ENCODE measurements at regions not wholly inside any gene's neighbourhood (a gene's known extent, or its start where the extent isn't known, plus 50 kb on each side); places are given as distances from the start of the nearest gene placed in this dataset.

GRCh38 chr6:164062872-164063271 lies 648.4 kb downstream of the QKI start:
- Histone ChIP-seq H2AFZ (no peak overlapping the region), H3K4me1 (ENCODE audit: insufficient read depth) (no peaks in the 10 kb centered on the region), H3K9me3 (ENCODE audit: low read depth) (no peaks in the 10 kb centered on the region), H3K27ac (no peak overlapping the region), H3K9me2 (ENCODE audit: insufficient read depth) (no peaks in the 10 kb centered on the region), H3K36me3 (ENCODE audit: low read depth) (no peaks in the 10 kb centered on the region), H3K4me3 (no peak overlapping the region), H3K4me2 (ENCODE audit: unreplicated experiment) (no peak overlapping the region), H4K20me1 (ENCODE audit: insufficient read depth) (no peaks in the 10 kb centered on the region), H3K27me3 (replicated peaks; ENCODE audit: insufficient read depth) (no peaks in the 10 kb centered on the region), H3F3A (ENCODE audit: insufficient read depth) (no peaks in the 10 kb centered on the region), H3K79me2 (ENCODE audit: insufficient read depth) (no peaks in the 10 kb centered on the region), H3K9ac (no peak overlapping the region)
- in situ Hi-C loops (cut with MboI), result no loop called here
- DNase-seq, result no peak
- TF ChIP-seq EZH2phosphoT487 (IDR thresholded peaks at IDR 0.05; ENCODE audit: insufficient read depth, low read depth), result no peak
- TF ChIP-seq EZH2 (IDR thresholded peaks at IDR 0.05; ENCODE audit: insufficient read depth, poor library complexity, severe bottlenecking), result no peak
- WGBS, 2 experiments (ENCODE audit: low coverage in 1 of 2, low lambda C conversion rate in 2 of 2, missing lambda C conversion rate in 2 of 2), result 24 to 27% methylated on average over 5 of the region's 5 CpGs

GRCh38 chr6:164057876-164058275 lies 643.4 kb downstream of the QKI start:
- Histone ChIP-seq H4K20me1 (ENCODE audit: insufficient read depth) (no peaks in the 10 kb centered on the region), H2AFZ (no peak overlapping the region), H3K4me2 (ENCODE audit: unreplicated experiment) (no peak overlapping the region), H3K9ac (no peak overlapping the region), H3K79me2 (ENCODE audit: insufficient read depth) (no peaks in the 10 kb centered on the region), H3K27ac (no peak overlapping the region), H3K36me3 (ENCODE audit: low read depth) (no peaks in the 10 kb centered on the region), H3K27me3 (replicated peaks; ENCODE audit: insufficient read depth) (no peaks in the 10 kb centered on the region), H3K9me2 (ENCODE audit: insufficient read depth) (no peaks in the 10 kb centered on the region), H3K9me3 (ENCODE audit: low read depth) (no peaks in the 10 kb centered on the region), H3F3A (ENCODE audit: insufficient read depth) (no peaks in the 10 kb centered on the region), H3K4me1 (ENCODE audit: insufficient read depth) (no peaks in the 10 kb centered on the region), H3K4me3 (no peak overlapping the region)
- DNase-seq, result no peak
- in situ Hi-C loops (cut with MboI), result no loop called here
- TF ChIP-seq EZH2 (IDR thresholded peaks at IDR 0.05; ENCODE audit: insufficient read depth, poor library complexity, severe bottlenecking) (no peak), EZH2phosphoT487 (IDR thresholded peaks at IDR 0.05; ENCODE audit: insufficient read depth, low read depth) (no peak)
- WGBS, 2 experiments (ENCODE audit: low coverage in 1 of 2, low lambda C conversion rate in 2 of 2, missing lambda C conversion rate in 2 of 2), result 32 to 38% methylated on average over 5 of the region's 5 CpGs

GRCh38 chr6:164051427-164051826 lies 636.9 kb downstream of the QKI start:
- no peak for DNase-seq
- Histone ChIP-seq H3K36me3 (ENCODE audit: low read depth) (no peaks in the 10 kb centered on the region), H3K4me3 (no peak overlapping the region), H3K79me2 (ENCODE audit: insufficient read depth) (no peaks in the 10 kb centered on the region), H3K4me1 (ENCODE audit: insufficient read depth) (no peaks in the 10 kb centered on the region), H3K9me2 (ENCODE audit: insufficient read depth) (no peaks in the 10 kb centered on the region), H2AFZ (no peak overlapping the region), H4K20me1 (ENCODE audit: insufficient read depth) (no peaks in the 10 kb centered on the region), H3K9me3 (ENCODE audit: low read depth) (no peaks in the 10 kb centered on the region), H3K4me2 (ENCODE audit: unreplicated experiment) (no peak overlapping the region), H3F3A (ENCODE audit: insufficient read depth) (no peaks in the 10 kb centered on the region), H3K9ac (no peak overlapping the region), H3K27ac (no peak overlapping the region), H3K27me3 (replicated peaks; ENCODE audit: insufficient read depth) (no peaks in the 10 kb centered on the region)
- in situ Hi-C loops (cut with MboI), result no loop called here
- WGBS, 2 experiments (ENCODE audit: low coverage in 1 of 2, low lambda C conversion rate in 2 of 2, missing lambda C conversion rate in 2 of 2), result 16 to 20% methylated on average over 4 of the region's 4 CpGs
- TF ChIP-seq EZH2 (IDR thresholded peaks at IDR 0.05; ENCODE audit: insufficient read depth, poor library complexity, severe bottlenecking) (no peak), EZH2phosphoT487 (IDR thresholded peaks at IDR 0.05; ENCODE audit: insufficient read depth, low read depth) (no peak)

- TF ChIP-seq EZH2phosphoT487 (IDR thresholded peaks at IDR 0.05; ENCODE audit: insufficient read depth, low read depth) (no peak), EZH2 (IDR thresholded peaks at IDR 0.05; ENCODE audit: insufficient read depth, poor library complexity, severe bottlenecking) (no peak)
- H3K9ac ChIP-seq, result no peak overlapping the region
- H3K36me3 ChIP-seq (ENCODE audit: low read depth), result no peaks in the 10 kb centered on the region
- no peak overlapping the region for H3K27ac ChIP-seq
- no peaks in the 10 kb centered on the region for H3K79me2 ChIP-seq (ENCODE audit: insufficient read depth)
- H3K27me3 ChIP-seq (replicated peaks; ENCODE audit: insufficient read depth), result no peaks in the 10 kb centered on the region
- no peaks in the 10 kb centered on the region for H4K20me1 ChIP-seq (ENCODE audit: insufficient read depth)
- no peaks in the 10 kb centered on the region for H3K9me3 ChIP-seq (ENCODE audit: low read depth)
- H2AFZ ChIP-seq, result no peak overlapping the region
- no peaks in the 10 kb centered on the region for H3F3A ChIP-seq (ENCODE audit: insufficient read depth)
- H3K4me1 ChIP-seq (ENCODE audit: insufficient read depth), result no peaks in the 10 kb centered on the region
- in situ Hi-C loops (cut with MboI), result no loop called here
- H3K9me2 ChIP-seq (ENCODE audit: insufficient read depth), result no peaks in the 10 kb centered on the region
- 6 to 19% methylated on average over 2 of the region's 2 CpGs for WGBS, 2 experiments (ENCODE audit: low coverage in 1 of 2, low lambda C conversion rate in 2 of 2, missing lambda C conversion rate in 2 of 2)
- DNase-seq, result no peak
- no peak overlapping the region for H3K4me3 ChIP-seq
- H3K4me2 ChIP-seq (ENCODE audit: unreplicated experiment), result no peak overlapping the region
Measured at GRCh38 chr6:164049517-164049988, 635.0 kb downstream of the QKI start.
